ENCODE measurements at regions not wholly inside any gene's neighbourhood (a gene's known extent, or its start where the extent isn't known, plus 50 kb on each side); places are given as distances from the start of the nearest gene placed in this dataset.

- no peak for TF ChIP-seq CTCF (IDR thresholded peaks at IDR 0.05)
- no peaks in the 10 kb centered on the region for H3K4me1 ChIP-seq (ENCODE audit: control insufficient read depth in 1 of 2, insufficient read depth in 2 of 2, low read length in 2 of 2)
- no peak for DNase-seq
- H3K9ac ChIP-seq (ENCODE audit: insufficient read depth, low read length, poor library complexity, severe bottlenecking): no peak overlapping the region
- no peak overlapping the region for H3K4me3 ChIP-seq (replicated peaks in 1 of 3; ENCODE audit: low read depth in 2 of 3, low read length in 3 of 3)
- H3K9me3 ChIP-seq (replicated peaks in 1 of 2; ENCODE audit: control insufficient read depth in 1 of 2, insufficient read depth in 1 of 2, low read length in 2 of 2): no peaks in the 10 kb centered on the region
- H3K4me2 ChIP-seq (replicated peaks; ENCODE audit: extremely low read depth, low read length, poor library complexity, severe bottlenecking): no peak overlapping the region
- no peak overlapping the region for H3K27ac ChIP-seq (ENCODE audit: low read depth in 1 of 2, low read length in 2 of 2)
- H4K20me1 ChIP-seq (ENCODE audit: insufficient read depth, low read length): no peaks in the 10 kb centered on the region
- Mint-ChIP-seq H3K4me3 (no peak overlapping the region), H3K27ac (no peak overlapping the region), H3K9me3 (peaks cover 0 to 8% (median under 1%) of the 10 kb centered on the region in 7 donors), H3K36me3 (no peaks in the 10 kb centered on the region), H3K27me3 (ENCODE audit: low read depth in 3 of 3) (peaks cover 0 to under 1% (median 0%) of the 10 kb centered on the region in 3 donors), H3K4me1 (no peaks in the 10 kb centered on the region)
- intact Hi-C loops (cut with micrococcal nuclease): no loop called here
- no peaks in the 10 kb centered on the region for H3K36me3 ChIP-seq (replicated peaks in 1 of 2; ENCODE audit: control insufficient read depth in 1 of 2, insufficient read depth in 2 of 2, low read length in 2 of 2)
- no peaks in the 10 kb centered on the region for H3K79me2 ChIP-seq (ENCODE audit: insufficient read depth, low read length)
- no peaks in the 10 kb centered on the region for H3K27me3 ChIP-seq (ENCODE audit: control insufficient read depth in 2 of 2, insufficient read depth in 2 of 2, low read length in 2 of 2)
- no peak overlapping the region for H2AFZ ChIP-seq (ENCODE audit: insufficient read depth, low read depth, low read length, poor library complexity, severe bottlenecking)
Measured at GRCh38 chr5:153421676-153422075, 68.8 kb upstream of the GRIA1 start.

GRCh38 chr5:153425914-153426313 is 64.6 kb upstream of the GRIA1 start:
- DNase-seq: no peak
- Histone ChIP-seq H3K27ac (ENCODE audit: low read depth in 1 of 2, low read length in 2 of 2) (no peak overlapping the region), H3K4me3 (replicated peaks in 1 of 3; ENCODE audit: low read depth in 2 of 3, low read length in 3 of 3) (no peak overlapping the region), H3K9me3 (replicated peaks in 1 of 2; ENCODE audit: control insufficient read depth in 1 of 2, insufficient read depth in 1 of 2, low read length in 2 of 2) (no peaks in the 10 kb centered on the region), H3K4me1 (ENCODE audit: control insufficient read depth in 1 of 2, insufficient read depth in 2 of 2, low read length in 2 of 2) (no peaks in the 10 kb centered on the region), H3K9ac (ENCODE audit: insufficient read depth, low read length, poor library complexity, severe bottlenecking) (no peak overlapping the region), H3K36me3 (replicated peaks in 1 of 2; ENCODE audit: control insufficient read depth in 1 of 2, insufficient read depth in 2 of 2, low read length in 2 of 2) (no peaks in the 10 kb centered on the region), H4K20me1 (ENCODE audit: insufficient read depth, low read length) (no peaks in the 10 kb centered on the region), H3K4me2 (replicated peaks; ENCODE audit: extremely low read depth, low read length, poor library complexity, severe bottlenecking) (no peak overlapping the region), H3K27me3 (ENCODE audit: control insufficient read depth in 2 of 2, insufficient read depth in 2 of 2, low read length in 2 of 2) (no peaks in the 10 kb centered on the region), H3K79me2 (ENCODE audit: insufficient read depth, low read length) (no peaks in the 10 kb centered on the region), H2AFZ (ENCODE audit: insufficient read depth, low read depth, low read length, poor library complexity, severe bottlenecking) (no peak overlapping the region)
- no peaks in the 10 kb centered on the region for H3K4me1 Mint-ChIP-seq
- H3K9me3 Mint-ChIP-seq: peaks cover 0 to 4% (median 0%) of the 10 kb centered on the region in 7 donors
- TF ChIP-seq CTCF (IDR thresholded peaks at IDR 0.05): no peak
- no peak overlapping the region for H3K27ac Mint-ChIP-seq
- peaks cover 0 to 3% (median 0%) of the 10 kb centered on the region in 3 donors for H3K27me3 Mint-ChIP-seq (ENCODE audit: low read depth in 3 of 3)
- H3K4me3 Mint-ChIP-seq: no peak overlapping the region
- WGBS (ENCODE audit: insufficient coverage): no CpG with 5 or more reads among the region's 1 CpG
- no peaks in the 10 kb centered on the region for H3K36me3 Mint-ChIP-seq
- intact Hi-C loops (cut with micrococcal nuclease): no loop called here
